ENCODE measurements at regions not wholly inside any gene's neighbourhood (a gene's known extent, or its start where the extent isn't known, plus 50 kb on each side); places are given as distances from the start of the nearest gene placed in this dataset.
"Not testable (repeated sequence)": the region's sequence is repeated elsewhere in the genome, so short reads cannot be mapped to it uniquely, and the experiment has no call there.

DNA sequence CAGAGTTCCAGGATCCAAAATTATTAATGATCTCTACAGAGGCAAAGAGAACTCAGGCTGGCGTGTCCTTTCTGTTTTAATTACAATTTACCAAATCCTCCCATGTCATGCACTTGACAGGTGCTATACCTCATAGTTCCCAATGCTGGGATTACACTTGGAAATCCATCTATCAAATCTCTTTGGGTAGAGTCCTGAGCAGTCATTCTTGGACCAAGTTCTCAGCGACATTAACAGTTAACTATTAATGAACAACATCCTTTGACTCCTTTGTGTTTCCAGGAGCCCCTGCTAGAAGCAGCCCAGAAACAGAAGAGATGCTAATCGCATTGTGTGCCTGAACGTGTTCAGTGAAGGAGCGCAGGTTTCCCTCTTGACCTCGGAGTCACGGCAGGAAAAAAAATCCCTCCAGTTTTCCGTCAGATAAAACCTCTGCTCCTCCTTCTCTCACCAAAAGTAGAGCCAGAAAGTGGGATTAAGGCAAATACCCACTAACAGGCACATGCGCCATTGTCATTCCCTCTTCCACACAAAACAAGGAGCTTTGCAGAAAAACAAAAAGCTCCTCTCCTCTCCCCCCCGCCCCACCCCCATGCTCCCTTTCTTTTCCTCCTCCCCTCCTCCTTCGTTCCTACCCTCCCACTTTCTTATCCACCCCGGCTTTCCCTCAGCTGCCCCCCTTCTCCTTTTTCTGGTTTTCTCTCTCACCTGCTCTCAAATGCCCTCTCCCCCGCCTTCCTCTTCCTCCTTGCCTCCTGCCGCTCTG, 224.7 kb downstream of the ZIC5 start:
- Mint-ChIP-seq H3K27me3 (no peaks in the 10 kb centered on the region), H3K4me1 (peaks cover 0 to 2% (median 1%) of the 10 kb centered on the region in 3 donors)

DNA sequence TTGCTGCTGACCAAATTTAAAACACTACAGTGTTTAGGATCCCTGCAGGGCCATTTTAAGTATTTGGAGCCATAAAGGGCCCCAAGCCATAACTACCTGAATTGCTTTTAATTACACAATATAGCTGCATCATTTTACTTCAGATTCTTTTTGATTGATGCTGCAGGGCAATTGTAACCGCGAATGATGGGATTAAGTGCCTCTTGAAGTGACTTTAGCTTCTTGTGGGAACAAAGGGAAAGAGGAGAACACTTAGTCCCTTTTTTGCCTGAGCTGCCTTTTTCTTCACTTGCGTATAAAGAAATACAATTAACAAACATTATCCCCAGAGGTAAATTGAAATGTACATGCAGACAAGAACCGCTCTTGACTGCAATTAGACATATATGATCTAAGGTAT, 228.5 kb downstream of the ZIC5 start:
- Mint-ChIP-seq H3K36me3 (peaks cover 8% of the 10 kb centered on the region), H3K4me1 (peaks cover 0 to 11% (median 1%) of the 10 kb centered on the region in 3 donors), H3K9me3 (peaks cover 0 to 1% (median 0%) of the 10 kb centered on the region in 3 donors), H3K27me3 (no peaks in the 10 kb centered on the region), H3K27ac (no peak overlapping the region), H3K4me3 (no peak overlapping the region)

More for the DNA sequence above, 224.7 kb downstream of the ZIC5 start:
- peaks cover 0 to 1% (median 0%) of the 10 kb centered on the region in 3 donors for H3K9me3 Mint-ChIP-seq
- H3K27ac Mint-ChIP-seq: no peak overlapping the region
- H3K4me3 Mint-ChIP-seq: peak overlapping the region in 1 of 4 donors; percentile 23
- H3K36me3 Mint-ChIP-seq: peaks cover 8% of the 10 kb centered on the region

DNA sequence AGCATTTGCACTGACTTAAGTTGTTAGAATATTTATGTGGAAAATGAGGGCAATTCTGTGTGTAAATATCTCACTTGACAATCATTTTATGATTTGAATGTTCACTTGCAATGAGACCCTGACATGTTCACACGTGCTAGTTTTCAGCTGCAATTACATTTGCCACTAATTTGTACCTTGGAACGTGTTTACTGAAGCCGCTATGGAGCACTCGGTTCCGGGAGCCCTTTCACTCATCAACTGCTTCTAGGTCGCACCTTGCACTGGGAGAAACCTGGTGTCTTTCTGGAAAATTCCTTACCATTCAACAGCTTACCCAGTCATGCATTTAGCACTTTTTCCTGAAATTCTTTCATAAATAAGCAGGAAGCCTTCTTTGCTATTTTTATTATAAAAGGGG, 229.6 kb downstream of the ZIC5 start:
- Mint-ChIP-seq H3K9me3 (no peaks in the 10 kb centered on the region), H3K36me3 (peaks cover 3% of the 10 kb centered on the region), H3K27ac (no peak overlapping the region), H3K27me3 (no peaks in the 10 kb centered on the region), H3K4me3 (no peak overlapping the region), H3K4me1 (peaks cover 0 to 12% (median 0%) of the 10 kb centered on the region in 3 donors)

DNA sequence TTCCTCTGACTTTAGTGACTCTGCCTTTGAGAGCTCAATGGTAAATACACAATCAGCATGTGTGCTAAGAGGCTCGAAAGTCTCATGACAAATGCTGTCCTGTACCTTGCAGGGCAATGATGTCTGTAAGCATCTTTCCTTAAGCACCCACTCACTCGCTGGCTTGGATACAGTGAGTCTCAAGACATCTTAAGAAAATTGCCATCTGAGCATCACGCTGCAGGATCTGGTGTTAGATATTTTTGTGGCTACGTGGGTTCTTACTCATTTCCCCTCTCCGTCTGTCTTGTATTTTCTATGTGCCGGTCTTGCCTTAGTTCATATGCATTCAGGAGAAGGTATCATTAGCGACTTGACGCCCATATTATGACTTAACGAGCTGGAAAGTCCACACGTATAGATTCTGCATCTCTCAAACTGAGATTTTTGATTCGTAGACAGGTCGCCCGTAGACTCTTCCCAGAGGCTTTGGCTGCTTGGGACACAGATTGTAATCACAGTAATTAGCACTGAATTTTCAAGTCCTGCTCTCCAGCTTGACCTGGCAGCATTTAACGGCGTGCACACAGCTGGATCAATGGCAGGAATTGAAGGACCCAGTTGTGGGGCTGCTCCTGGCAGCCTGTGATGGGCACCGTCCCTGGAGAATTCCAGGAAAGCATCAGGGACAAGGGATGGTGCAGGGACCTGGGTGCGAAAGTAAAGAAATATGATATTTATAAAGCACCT, 231.2 kb downstream of the ZIC5 start:
- no peaks in the 10 kb centered on the region for H3K9me3 Mint-ChIP-seq
- no peak overlapping the region for H3K27ac Mint-ChIP-seq
- H3K36me3 Mint-ChIP-seq: peaks cover 3% of the 10 kb centered on the region
- peaks cover 0 to 10% (median 0%) of the 10 kb centered on the region in 3 donors for H3K4me1 Mint-ChIP-seq
- no peak overlapping the region for H3K4me3 Mint-ChIP-seq
- no peaks in the 10 kb centered on the region for H3K27me3 Mint-ChIP-seq

DNA sequence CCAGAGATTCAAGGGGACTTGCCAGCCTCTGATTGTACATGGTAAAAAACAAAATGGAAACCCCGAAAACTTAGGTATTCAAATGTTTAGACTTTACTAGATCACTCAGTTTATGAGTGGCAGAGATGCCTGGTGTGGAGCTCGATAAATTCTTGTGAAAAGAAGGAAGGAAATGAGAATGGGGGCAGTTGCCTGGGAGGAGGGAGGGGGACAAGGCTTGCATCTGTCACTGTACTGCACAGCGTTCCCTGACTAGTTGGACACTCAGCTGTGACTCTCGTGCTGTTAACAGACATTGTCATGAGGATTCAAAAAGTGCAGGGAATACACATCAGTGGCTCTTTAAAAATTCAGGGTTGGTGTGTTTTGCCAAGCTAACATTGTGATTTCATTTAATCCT, 232.9 kb downstream of the ZIC5 start:
- peaks cover 0 to 13% (median 3%) of the 10 kb centered on the region in 3 donors for H3K4me1 Mint-ChIP-seq
- no peaks in the 10 kb centered on the region for H3K27me3 Mint-ChIP-seq
- H3K9me3 Mint-ChIP-seq: no peaks in the 10 kb centered on the region
- H3K27ac Mint-ChIP-seq: no peak overlapping the region
- H3K36me3 Mint-ChIP-seq: peaks cover 3% of the 10 kb centered on the region
- H3K4me3 Mint-ChIP-seq: no peak overlapping the region

DNA sequence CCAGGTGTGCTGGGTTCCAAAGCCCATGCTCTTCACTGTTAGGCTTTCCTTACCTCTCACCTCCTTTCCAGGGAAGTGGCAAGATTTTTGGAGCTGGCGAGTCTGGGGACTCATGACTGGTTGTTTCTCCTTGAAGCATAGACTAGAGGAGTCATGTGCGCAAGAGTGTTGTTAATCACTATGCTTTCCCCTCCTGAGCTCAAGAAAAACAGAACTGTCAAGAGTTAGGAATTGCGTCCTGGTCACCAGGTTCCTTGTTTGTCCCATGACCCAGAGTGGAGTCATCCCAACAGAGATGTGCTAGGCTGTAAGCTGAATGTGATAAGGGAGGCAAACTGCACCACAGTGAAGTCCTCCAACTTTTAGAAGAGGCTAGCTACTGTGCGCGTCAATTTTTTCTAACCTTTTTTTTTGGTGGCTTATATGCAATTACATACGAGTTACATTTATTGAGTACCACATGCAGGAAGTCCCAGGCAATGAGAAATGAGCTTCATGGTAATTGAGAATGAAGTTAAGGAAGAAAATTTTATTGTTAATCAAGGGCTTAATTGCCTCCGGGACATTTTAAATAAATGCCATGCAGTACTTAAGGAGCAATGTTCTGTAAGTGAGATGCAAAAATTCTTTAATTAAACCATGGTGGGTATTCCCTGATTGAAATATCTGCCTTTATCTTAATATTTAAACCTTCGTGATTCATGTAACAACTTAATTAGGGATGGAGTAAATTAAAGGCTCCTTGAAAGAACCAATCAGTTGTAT, 233.9 kb downstream of the ZIC5 start:
- Mint-ChIP-seq H3K27me3 (no peaks in the 10 kb centered on the region), H3K27ac (no peak overlapping the region), H3K4me3 (no peak overlapping the region)

DNA sequence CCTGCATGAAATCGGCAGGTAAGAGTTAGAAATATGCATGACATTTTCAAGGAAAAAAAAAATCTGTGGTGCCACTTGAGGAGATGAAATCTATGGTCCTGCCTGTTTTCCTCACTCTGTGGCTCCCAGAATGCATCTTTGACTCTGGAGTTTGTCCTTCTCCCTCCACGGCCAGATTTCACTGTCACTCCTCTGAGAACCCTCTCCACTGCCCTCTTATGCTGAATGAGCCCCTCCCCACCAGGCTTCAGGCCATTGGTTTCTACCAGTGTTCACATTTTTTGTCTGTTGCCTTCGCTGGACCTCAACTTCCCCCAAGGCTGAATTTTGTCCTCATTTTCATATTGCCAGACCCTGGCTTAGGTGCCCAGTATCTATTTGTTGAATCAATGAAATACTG, 235.0 kb downstream of the ZIC5 start:
- no peak overlapping the region for H3K27ac Mint-ChIP-seq
- no peaks in the 10 kb centered on the region for H3K27me3 Mint-ChIP-seq
- peaks cover 0 to 20% (median 16%) of the 10 kb centered on the region in 3 donors for H3K4me1 Mint-ChIP-seq
- peaks cover 3% of the 10 kb centered on the region for H3K36me3 Mint-ChIP-seq
- no peak overlapping the region for H3K4me3 Mint-ChIP-seq
- H3K9me3 Mint-ChIP-seq: no peaks in the 10 kb centered on the region

More for the DNA sequence above, 233.9 kb downstream of the ZIC5 start:
- Mint-ChIP-seq H3K36me3 (peaks cover 3% of the 10 kb centered on the region), H3K4me1 (peaks cover 0 to 18% (median 12%) of the 10 kb centered on the region in 3 donors), H3K9me3 (no peaks in the 10 kb centered on the region)

DNA sequence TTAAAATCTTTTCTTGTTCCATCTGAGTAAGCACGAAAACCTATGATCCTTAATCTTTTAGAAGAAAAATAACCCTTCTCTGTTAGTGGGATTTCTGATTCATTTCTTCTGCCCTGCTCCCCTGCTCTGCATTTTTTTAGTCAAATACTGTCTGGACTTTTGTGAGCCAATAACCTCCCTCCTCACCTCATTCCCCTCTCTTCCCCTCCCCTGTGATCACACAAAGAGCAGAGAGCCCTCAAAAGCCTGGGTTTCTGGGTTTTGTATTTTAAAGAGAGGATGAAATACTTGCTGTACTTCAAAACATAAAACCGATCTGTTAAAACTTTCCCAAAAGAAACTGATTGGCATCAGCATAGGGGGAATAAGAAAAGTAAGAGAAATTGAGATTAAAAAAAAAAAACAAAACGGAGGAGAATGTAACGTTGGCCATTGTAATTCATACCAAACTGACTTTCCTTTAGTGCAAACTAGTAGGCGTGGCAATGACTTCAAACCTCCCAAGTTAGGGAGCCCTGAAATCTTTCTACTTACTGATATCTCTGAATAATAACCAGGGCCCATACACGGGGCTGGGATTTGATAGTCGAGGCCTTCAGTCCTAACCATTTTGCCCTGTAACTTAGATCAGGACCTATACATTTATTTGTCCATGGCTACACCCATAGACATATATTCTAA, 232.9 kb downstream of the TM9SF2 start:
- no peaks in the 10 kb centered on the region for H3K9me3 Mint-ChIP-seq
- H3K4me1 Mint-ChIP-seq: peaks cover 1 to 19% (median 16%) of the 10 kb centered on the region in 3 donors
- H3K4me3 Mint-ChIP-seq: no peak overlapping the region
- H3K27me3 Mint-ChIP-seq: no peaks in the 10 kb centered on the region
- H3K36me3 Mint-ChIP-seq: peaks cover 7% of the 10 kb centered on the region
- no peak overlapping the region for H3K27ac Mint-ChIP-seq

DNA sequence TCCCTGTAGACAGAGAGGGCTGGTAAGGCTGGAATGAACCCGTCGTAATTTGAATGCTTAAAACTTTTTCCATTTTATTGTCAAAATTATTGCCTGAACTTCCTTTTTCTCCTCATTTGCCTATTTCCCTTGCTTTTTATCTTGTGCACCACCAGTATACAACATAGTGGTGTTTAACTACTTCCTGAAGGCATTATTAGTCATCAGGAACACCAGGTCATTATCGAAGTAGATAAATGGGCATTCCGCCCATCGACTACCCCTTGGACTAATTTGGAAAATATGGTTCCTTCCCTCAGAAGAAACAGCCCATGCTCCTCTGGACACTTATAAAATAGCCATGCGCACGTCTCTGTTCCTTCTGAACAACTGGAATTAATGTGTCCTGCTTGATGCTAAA, 232.1 kb downstream of the TM9SF2 start:
- H3K9me3 Mint-ChIP-seq: no peaks in the 10 kb centered on the region
- no peaks in the 10 kb centered on the region for H3K27me3 Mint-ChIP-seq
- H3K4me3 Mint-ChIP-seq: peak overlapping the region in 2 of 4 donors; percentile 21 to 42
- peaks cover 3 to 16% (median 15%) of the 10 kb centered on the region in 3 donors for H3K4me1 Mint-ChIP-seq
- no peak overlapping the region for H3K27ac Mint-ChIP-seq
- peaks cover 7% of the 10 kb centered on the region for H3K36me3 Mint-ChIP-seq

DNA sequence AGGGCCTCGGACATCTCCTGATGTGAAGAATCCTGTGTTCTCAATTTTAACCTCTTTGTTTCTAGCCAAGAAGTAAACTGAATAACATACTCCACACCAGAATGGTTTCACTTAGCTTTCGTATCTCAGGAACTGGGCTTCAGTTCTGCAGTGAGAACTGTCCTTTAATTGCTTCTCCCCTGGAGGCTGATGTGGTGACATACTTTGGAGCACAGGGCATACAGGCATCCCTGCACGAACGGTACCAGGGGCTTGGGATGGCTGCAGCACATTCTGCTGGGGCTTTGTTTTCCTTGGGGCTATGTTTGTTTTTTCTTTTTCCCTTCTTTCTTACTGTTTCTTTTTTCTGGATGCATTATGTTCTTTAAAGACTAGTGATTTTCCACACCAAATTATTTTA, 230.5 kb downstream of the TM9SF2 start:
- no peak overlapping the region for H3K27ac Mint-ChIP-seq

DNA sequence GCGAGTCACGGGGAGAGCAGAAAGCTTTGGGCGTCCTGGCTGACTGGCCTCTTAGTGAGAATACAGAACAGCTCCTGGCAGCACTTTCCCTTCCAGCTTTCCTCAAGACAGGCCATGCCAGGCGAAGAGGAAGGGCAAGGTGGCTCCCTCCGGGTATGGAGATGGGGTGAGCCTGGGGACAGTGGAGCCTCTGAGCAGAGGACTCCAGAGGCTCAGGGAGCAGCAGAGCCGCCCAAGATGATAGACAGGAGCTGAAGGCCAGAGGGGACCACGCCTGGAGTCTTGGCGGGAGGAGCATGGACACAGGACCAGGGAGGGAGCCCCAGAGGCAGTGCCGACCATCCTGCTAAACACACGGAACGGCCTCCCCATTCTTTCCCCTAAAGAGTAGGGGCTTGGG, 229.1 kb downstream of the TM9SF2 start:
- peaks cover 3 to 19% (median 11%) of the 10 kb centered on the region in 3 donors for H3K4me1 Mint-ChIP-seq
- H3K9me3 Mint-ChIP-seq: no peaks in the 10 kb centered on the region
- H3K27me3 Mint-ChIP-seq: no peaks in the 10 kb centered on the region
- H3K27ac Mint-ChIP-seq: no peak overlapping the region
- no peak overlapping the region for H3K4me3 Mint-ChIP-seq
- H3K36me3 Mint-ChIP-seq: peaks cover 10% of the 10 kb centered on the region

More for the DNA sequence above, 230.5 kb downstream of the TM9SF2 start:
- peak overlapping the region in 1 of 4 donors; percentile 51 for H3K4me3 Mint-ChIP-seq
- H3K27me3 Mint-ChIP-seq: no peaks in the 10 kb centered on the region
- H3K9me3 Mint-ChIP-seq: no peaks in the 10 kb centered on the region
- H3K4me1 Mint-ChIP-seq: peaks cover 3 to 16% (median 11%) of the 10 kb centered on the region in 3 donors
- H3K36me3 Mint-ChIP-seq: peaks cover 10% of the 10 kb centered on the region

DNA sequence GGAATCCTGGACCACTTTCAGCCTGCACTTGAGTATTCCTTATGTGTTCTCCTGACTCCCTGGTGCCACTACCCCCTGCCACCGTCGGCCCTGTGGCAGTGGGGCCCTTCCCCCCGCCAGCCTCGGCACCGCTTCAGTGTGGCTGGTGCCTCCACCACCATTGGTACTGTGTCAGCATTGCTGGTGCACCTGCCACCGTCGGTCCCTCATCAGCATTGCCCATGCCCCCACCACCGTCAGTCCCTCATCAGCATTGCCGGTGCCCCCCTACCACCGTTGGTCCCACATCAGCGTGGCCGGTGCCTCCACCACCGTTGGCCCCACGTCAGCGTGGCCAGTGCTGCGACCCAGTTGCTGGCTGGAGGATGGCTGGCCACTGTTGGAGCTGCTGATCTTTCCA, 228.5 kb downstream of the TM9SF2 start:
- peaks cover 3 to 24% (median 11%) of the 10 kb centered on the region in 3 donors for H3K4me1 Mint-ChIP-seq
- H3K4me3 Mint-ChIP-seq: no peak overlapping the region
- H3K27me3 Mint-ChIP-seq: no peaks in the 10 kb centered on the region
- H3K9me3 Mint-ChIP-seq: no peaks in the 10 kb centered on the region
- H3K36me3 Mint-ChIP-seq: peaks cover 14% of the 10 kb centered on the region
- no peak overlapping the region for H3K27ac Mint-ChIP-seq

DNA sequence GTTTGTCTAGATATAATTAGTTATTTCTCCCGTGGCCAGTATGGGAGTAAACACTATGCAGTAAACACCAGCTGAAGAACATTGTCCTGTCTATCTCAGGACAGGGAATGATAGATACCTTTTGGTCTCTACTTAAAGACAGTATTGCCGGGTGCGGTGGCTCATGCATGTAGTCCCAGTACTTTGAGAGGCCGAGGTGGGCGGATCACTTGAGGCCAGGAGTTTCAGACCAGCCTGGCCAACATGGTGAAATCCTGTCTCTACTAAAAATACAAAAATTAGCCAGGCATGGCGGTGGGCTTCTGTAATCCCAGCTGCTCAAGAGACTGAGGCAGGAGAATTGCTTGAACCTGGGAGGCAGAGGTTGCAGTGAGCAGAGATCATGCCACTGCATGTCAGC, 226.4 kb downstream of the TM9SF2 start:
- not testable (repeated sequence) for H3K4me3 Mint-ChIP-seq, H3K27me3 Mint-ChIP-seq
- H3K4me1 Mint-ChIP-seq: peaks cover 3 to 12% (median 4%) of the 10 kb centered on the region in 3 donors

DNA sequence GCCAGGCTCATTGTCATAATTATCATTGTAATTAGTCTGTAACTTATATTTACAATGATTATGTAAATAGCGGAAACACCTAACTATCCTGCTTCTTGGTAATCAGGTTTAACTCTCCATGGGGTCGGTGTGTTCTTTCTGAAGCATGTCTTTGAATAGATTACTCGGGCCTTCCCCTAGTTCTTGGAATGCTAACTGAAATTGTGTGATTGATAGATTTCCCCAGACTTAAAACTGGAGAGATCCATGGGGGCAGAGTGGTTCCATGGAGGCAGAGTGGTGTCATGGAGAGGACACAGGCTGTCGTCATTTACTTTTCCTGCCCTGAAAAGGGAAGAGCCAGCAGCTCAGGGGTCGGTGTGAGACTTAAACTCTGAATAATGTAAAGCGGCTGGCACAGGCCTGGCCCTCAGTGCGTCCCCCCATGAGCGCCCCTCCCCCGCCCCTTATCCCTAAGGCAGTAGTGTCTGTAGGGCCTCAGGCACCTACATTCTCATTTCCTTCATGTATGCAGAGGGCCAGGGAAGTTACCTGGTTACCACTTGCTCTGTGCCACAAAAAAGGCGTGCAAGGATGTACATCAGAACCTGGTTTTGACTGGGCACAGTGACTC, 225.1 kb downstream of the TM9SF2 start:
- H3K27ac Mint-ChIP-seq: no peak overlapping the region
- H3K4me3 Mint-ChIP-seq: no peak overlapping the region
- H3K36me3 Mint-ChIP-seq: peaks cover 14% of the 10 kb centered on the region
- peaks cover 2 to 8% (median 3%) of the 10 kb centered on the region in 3 donors for H3K4me1 Mint-ChIP-seq
- no peaks in the 10 kb centered on the region for H3K9me3 Mint-ChIP-seq
- H3K27me3 Mint-ChIP-seq: no peaks in the 10 kb centered on the region

More for the DNA sequence above, 226.4 kb downstream of the TM9SF2 start:
- H3K27ac Mint-ChIP-seq, H3K9me3 Mint-ChIP-seq: not testable (repeated sequence)
- H3K36me3 Mint-ChIP-seq: peaks cover 14% of the 10 kb centered on the region

All from IgD-negative memory B cell (primary cell).